Stomach (tissue), 8 donors: ENCODE measurements at regions not wholly inside any gene's neighbourhood (a gene's known extent, or its start where the extent isn't known, plus 50 kb on each side); places are given as distances from the start of the nearest gene placed in this dataset.
A peak's percentile ranks its signal among the peaks of the same experiment; 100 is the strongest.

ENCODE experiments used
- DNase-seq, 2 donors: peaks; one replicate each; pipeline versions ENCODE4 v3.0.0 to v3.0.0-alpha.2; 2013 to 2019
- H3K27ac ChIP-seq, 5 donors: fragments of 200-600 bp in 4 of 5; sonication (generic) in 4 of 5; one replicate each; pipeline ENCODE4 v1.5.1; 2013 to 2019; ENCODE audit warnings: mild to moderate bottlenecking in 1 of 5, moderate library complexity in 1 of 5
- H3K27me3 ChIP-seq, 3 donors: fragments of 200-600 bp; sonication (generic); one replicate each; pipeline ENCODE4 v1.5.1; 2017 to 2019; ENCODE audit warnings: mixed run types in 1 of 3
- H3K36me3 ChIP-seq, 4 donors: fragments of 200-600 bp; sonication (generic); 1 replicate in 3 of 4; 2 replicates in 1 of 4; pipeline ENCODE4 v1.5.1; 2016 to 2019
- H3K4me1 ChIP-seq, 4 donors: fragments of 200-600 bp; sonication (generic); one replicate each; pipeline ENCODE4 v1.5.1; 2016 to 2019
- H3K4me3 ChIP-seq, 4 donors: fragments of 200-600 bp; sonication (generic) in 3 of 4; one replicate each; pipeline ENCODE4 v1.5.1; 2016 to 2019; ENCODE audit warnings: mild to moderate bottlenecking in 1 of 4
- H3K9me3 ChIP-seq, 4 donors: fragments of 200-600 bp; sonication (generic); one replicate each; pipeline ENCODE4 v1.5.1; 2016 to 2019
- EP300 ChIP-seq: sonication (generic); formaldehyde crosslinking; IDR thresholded peaks from one replicate; pipeline ENCODE4 v1.6.1; 2017; ENCODE audit warnings: antibody characterized with exemption
- POLR2A ChIP-seq, 4 donors: fragments of 450-650 bp; IDR thresholded peaks; one replicate each; pipeline ENCODE4 v1.6.1; 2016; ENCODE audit warnings: antibody characterized with exemption in 4 of 4, control low read depth in 2 of 4, mild to moderate bottlenecking in 1 of 4, moderate library complexity in 1 of 4
- POLR2AphosphoS5 ChIP-seq, 3 donors: sonication (generic); formaldehyde crosslinking; IDR thresholded peaks; one replicate each; pipeline ENCODE4 v1.6.1; 2016; ENCODE audit warnings: antibody characterized with exemption in 3 of 3
- WGBS, 5 donors: extraction: QIAGEN DNeasy Blood & Tissue Kit in 3 of 5; methylation state at CpG; one replicate each; pipeline versions ENCODE4 v1.1.5 to v1.1.7; 2013 to 2018; 5-methylcytosine and 5-hydroxymethylcytosine counted together
- intact Hi-C: fragments of 100-400 bp; cut with DNase I; formaldehyde crosslinking; loops from one replicate; pipeline ENCODE4 v1.15.1; 2023; ENCODE audit warnings: low total_unique reads
- TF ChIP-seq, protein P1 (sequence below), 7 experiments: fragments of 450-650 bp in 4 of 7; fragments of 200-600 bp in 3 of 7; sonication (generic) in 3 of 7; IDR thresholded peaks; one replicate each; pipeline ENCODE4 v1.5.1; 2016 to 2019; ENCODE audit warnings: antibody characterized with exemption in 7 of 7, control low read depth in 2 of 7, mild to moderate bottlenecking in 1 of 7
- donor health status: healthy with polysubstance abuse.
- donor health status: Bipolar disorder and iron deficiency.
- donor health status: healthy.

- no peaks in the 10 kb centered on the region for H3K4me1 ChIP-seq
- H3K9me3 ChIP-seq, result no peaks in the 10 kb centered on the region
- no peak overlapping the region for H3K4me3 ChIP-seq
- TF ChIP-seq POLR2AphosphoS5 (IDR thresholded peaks at IDR 0.05) (no peak), EP300 (no peak), POLR2A (IDR thresholded peaks at IDR 0.05) (no peak)
- TF ChIP-seq, protein P1, sequence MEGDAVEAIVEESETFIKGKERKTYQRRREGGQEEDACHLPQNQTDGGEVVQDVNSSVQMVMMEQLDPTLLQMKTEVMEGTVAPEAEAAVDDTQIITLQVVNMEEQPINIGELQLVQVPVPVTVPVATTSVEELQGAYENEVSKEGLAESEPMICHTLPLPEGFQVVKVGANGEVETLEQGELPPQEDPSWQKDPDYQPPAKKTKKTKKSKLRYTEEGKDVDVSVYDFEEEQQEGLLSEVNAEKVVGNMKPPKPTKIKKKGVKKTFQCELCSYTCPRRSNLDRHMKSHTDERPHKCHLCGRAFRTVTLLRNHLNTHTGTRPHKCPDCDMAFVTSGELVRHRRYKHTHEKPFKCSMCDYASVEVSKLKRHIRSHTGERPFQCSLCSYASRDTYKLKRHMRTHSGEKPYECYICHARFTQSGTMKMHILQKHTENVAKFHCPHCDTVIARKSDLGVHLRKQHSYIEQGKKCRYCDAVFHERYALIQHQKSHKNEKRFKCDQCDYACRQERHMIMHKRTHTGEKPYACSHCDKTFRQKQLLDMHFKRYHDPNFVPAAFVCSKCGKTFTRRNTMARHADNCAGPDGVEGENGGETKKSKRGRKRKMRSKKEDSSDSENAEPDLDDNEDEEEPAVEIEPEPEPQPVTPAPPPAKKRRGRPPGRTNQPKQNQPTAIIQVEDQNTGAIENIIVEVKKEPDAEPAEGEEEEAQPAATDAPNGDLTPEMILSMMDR (IDR thresholded peaks at IDR 0.05), result no peak
- WGBS, 5 donors, result 67 to 79% (median 76%) methylated on average over 9 of the region's 9 CpGs
- intact Hi-C loops, result no loop called here
- no peak for DNase-seq
- no peaks in the 10 kb centered on the region for H3K27me3 ChIP-seq
- H3K36me3 ChIP-seq, result no peaks in the 10 kb centered on the region
- no peak overlapping the region for H3K27ac ChIP-seq
Observed at GRCh38 chr15:31792611-31793199, 237.6 kb upstream of the CHRNA7 start.

- Histone ChIP-seq H3K9me3 (no peaks in the 10 kb centered on the region), H3K4me3 (no peak overlapping the region), H3K36me3 (no peaks in the 10 kb centered on the region), H3K27ac (no peak overlapping the region), H3K27me3 (no peaks in the 10 kb centered on the region), H3K4me1 (no peaks in the 10 kb centered on the region)
- DNase-seq, result no peak
- intact Hi-C loops, result no loop called here
- WGBS, 5 donors, result 58 to 84% (median 71%) methylated on average over 1 of the region's 1 CpG
- TF ChIP-seq, protein P1 (IDR thresholded peaks at IDR 0.05), result no peak
- TF ChIP-seq EP300 (no peak), POLR2A (IDR thresholded peaks at IDR 0.05) (no peak), POLR2AphosphoS5 (IDR thresholded peaks at IDR 0.05) (no peak)
Observed at GRCh38 chr15:31799319-31799714, 231.0 kb upstream of the CHRNA7 start.

GRCh38 chr15:31799715-31800321, 230.5 kb upstream of the CHRNA7 start:
- no peak overlapping the region for H3K27ac ChIP-seq
- 82 to 93% (median 91%) methylated on average over 6 to 7 of the region's 7 CpGs for WGBS, 5 donors
- no peaks in the 10 kb centered on the region for H3K9me3 ChIP-seq
- H3K4me3 ChIP-seq, result no peak overlapping the region
- intact Hi-C loops, result no loop called here
- DNase-seq, result no peak
- no peaks in the 10 kb centered on the region for H3K27me3 ChIP-seq
- H3K36me3 ChIP-seq, result no peaks in the 10 kb centered on the region
- H3K4me1 ChIP-seq, result no peaks in the 10 kb centered on the region
- TF ChIP-seq EP300, result no peak
- TF ChIP-seq, protein P1 (IDR thresholded peaks at IDR 0.05), result no peak
- TF ChIP-seq POLR2AphosphoS5 (IDR thresholded peaks at IDR 0.05), result no peak
- no peak for TF ChIP-seq POLR2A (IDR thresholded peaks at IDR 0.05)

- no peak overlapping the region for H3K4me3 ChIP-seq
- no peaks in the 10 kb centered on the region for H3K4me1 ChIP-seq
- peak in 1 of 2 donors; percentile 62 for DNase-seq
- TF ChIP-seq POLR2A (IDR thresholded peaks at IDR 0.05), result no peak
- no peak for TF ChIP-seq EP300
- TF ChIP-seq, protein P1 (IDR thresholded peaks at IDR 0.05), result no peak
- H3K36me3 ChIP-seq, result no peaks in the 10 kb centered on the region
- no peak overlapping the region for H3K27ac ChIP-seq
- intact Hi-C loops, result no loop called here
- no peaks in the 10 kb centered on the region for H3K27me3 ChIP-seq
- H3K9me3 ChIP-seq, result no peaks in the 10 kb centered on the region
- WGBS, 5 donors, result 63 to 71% (median 66%) methylated on average over 5 of the region's 5 CpGs
Observed at GRCh38 chr15:31801152-31801551, 229.2 kb upstream of the CHRNA7 start.
